H1 (cell line): ENCODE measurements at regions not wholly inside any gene's neighbourhood (a gene's known extent, or its start where the extent isn't known, plus 50 kb on each side); places are given as distances from the start of the nearest gene placed in this dataset.

Source experiments
- CTCF ChIA-PET: fragments of 300-600 bp; sonication (Branson Sonifier 250); formaldehyde crosslinking; loops from one replicate; lab custom pipeline; 2021; ENCODE audit not compliant: partially characterized antibody; lab: Charles Lee
- POLR2A ChIA-PET: fragments of 300-600 bp; sonication (Branson Sonifier 250); formaldehyde crosslinking; loops from one replicate; lab custom pipeline; 2021; ENCODE audit warnings: inconsistent platforms; ENCODE audit not compliant: partially characterized antibody; lab: Charles Lee
- DNase-seq, 2 experiments: peaks; one replicate each; pipeline versions ENCODE4 v3.0.0 to v3.0.0-alpha.2; 2010 to 2022; ENCODE audit warnings: low spot score in 2 of 2, low read depth in 1 of 2, mixed read lengths in 1 of 2
- FAIRE-seq: peaks from 2 replicates; lab custom pipeline; 2011; peaks lifted over from hg19 to GRCh38; lab: Jason Lieb, UNC
- H2AFZ ChIP-seq: 2 replicates; pipeline ENCODE4 v1.8.1; 2012; ENCODE audit warnings: low read length, inconsistent platforms
- H2AK5ac ChIP-seq: 2 replicates; pipeline ENCODE4 v1.6.1; 2013; ENCODE audit warnings: low read depth, low read length
- H2BK120ac ChIP-seq: replicated peaks from 2 replicates; pipeline ENCODE3; 2013; ENCODE audit warnings: low read depth, low read length, inconsistent platforms
- H2BK12ac ChIP-seq: 2 replicates; pipeline ENCODE4 v1.6.1; 2013; ENCODE audit warnings: low read depth, low read length
- H2BK15ac ChIP-seq: 2 replicates; pipeline ENCODE4 v1.6.1; 2013; ENCODE audit warnings: low read length
- H2BK20ac ChIP-seq: 2 replicates; pipeline ENCODE4 v1.6.1; 2013; ENCODE audit warnings: low read length
- H2BK5ac ChIP-seq: 2 replicates; pipeline ENCODE4 v1.6.1; 2013; ENCODE audit warnings: low read depth, low read length
- H3K14ac ChIP-seq: 2 replicates; pipeline ENCODE4 v1.6.1; 2013; ENCODE audit warnings: inconsistent platforms; ENCODE audit not compliant: insufficient read length
- H3K18ac ChIP-seq: 2 replicates; pipeline ENCODE4 v1.6.1; 2013; ENCODE audit warnings: low read length; ENCODE audit errors: extremely low read depth
- H3K23ac ChIP-seq: 2 replicates; pipeline ENCODE4 v1.6.1; 2013; ENCODE audit warnings: inconsistent platforms; ENCODE audit not compliant: insufficient read length
- H3K23me2 ChIP-seq: 2 replicates; pipeline ENCODE4 v1.6.1; 2013; ENCODE audit warnings: low read depth, low read length
- H3K27ac ChIP-seq: 2 replicates; pipeline ENCODE4 v1.6.1; 2011; ENCODE audit warnings: low read depth, low read length, inconsistent platforms
- H3K27me3 ChIP-seq, 4 experiments: replicated peaks in 1 of 4; 1 replicate in 1 of 4; 2 replicates in 3 of 4; pipeline versions ENCODE4 v1.6.1 to v1.8.1; 2011 to 2013; ENCODE audit warnings: low read length in 3 of 4, mild to moderate bottlenecking in 3 of 4, inconsistent platforms in 2 of 4, mixed read lengths in 2 of 4, moderate library complexity in 1 of 4; ENCODE audit not compliant: control insufficient read depth in 3 of 4, insufficient read depth in 3 of 4; ENCODE audit errors: extremely low read depth in 1 of 4
- H3K36me3 ChIP-seq, 4 experiments: 2 replicates each; pipeline versions ENCODE4 v1.6.1 to v1.8.1; 2011 to 2013; ENCODE audit warnings: mild to moderate bottlenecking in 4 of 4, low read length in 3 of 4, moderate library complexity in 2 of 4, control low read depth in 1 of 4, inconsistent platforms in 1 of 4; ENCODE audit not compliant: insufficient read depth in 4 of 4, control insufficient read depth in 2 of 4
- H3K4ac ChIP-seq: replicated peaks from 2 replicates; pipeline ENCODE3; 2013; ENCODE audit warnings: low read length, low read depth, mixed read lengths, inconsistent platforms; ENCODE audit not compliant: insufficient read length
- H3K4me1 ChIP-seq, 4 experiments: replicated peaks in 1 of 4; 1 replicate in 1 of 4; 2 replicates in 3 of 4; pipeline versions ENCODE4 v1.6.1 to v1.8.1; 2011 to 2013; ENCODE audit warnings: low read length in 3 of 4, inconsistent platforms in 2 of 4, mixed read lengths in 1 of 4; ENCODE audit not compliant: insufficient read depth in 4 of 4, control insufficient read depth in 3 of 4
- H3K4me2 ChIP-seq, 2 experiments: 2 replicates each; pipeline versions ENCODE4 v1.6.1 to v1.8.1; 2011 to 2013; ENCODE audit warnings: low read depth in 2 of 2, low read length in 2 of 2, control low read depth in 1 of 2, inconsistent platforms in 1 of 2, mild to moderate bottlenecking in 1 of 2; ENCODE audit not compliant: insufficient read depth in 1 of 2
- H3K4me3 ChIP-seq, 4 experiments: fragments of 200-600, 300-600 bp in 1 of 4; sonication (generic), shearing (Covaris generic), sonication (Bioruptor Twin) in 1 of 4; 2 replicates each; pipeline versions ENCODE4 v1.5.1 to v1.8.1; 2011 to 2016; ENCODE audit warnings: low read length in 4 of 4, low read depth in 3 of 4, control low read depth in 2 of 4, inconsistent platforms in 2 of 4, mild to moderate bottlenecking in 2 of 4, mixed read lengths in 1 of 4, moderate library complexity in 1 of 4; ENCODE audit not compliant: insufficient read depth in 2 of 4; ENCODE audit errors: extremely low read depth in 1 of 4
- H3K56ac ChIP-seq: replicated peaks from 2 replicates; pipeline ENCODE3; 2013; ENCODE audit warnings: low read depth, mild to moderate bottlenecking, mixed read lengths, low read length, inconsistent platforms; ENCODE audit not compliant: insufficient read length
- H3K79me1 ChIP-seq: 2 replicates; pipeline ENCODE4 v1.6.1; 2013; ENCODE audit warnings: low read depth, low read length, control low read depth
- H3K79me2 ChIP-seq, 2 experiments: 2 replicates each; pipeline versions ENCODE4 v1.6.1 to v1.8.1; 2012 to 2013; ENCODE audit warnings: low read length in 2 of 2, mild to moderate bottlenecking in 2 of 2, inconsistent platforms in 1 of 2; ENCODE audit not compliant: insufficient read depth in 2 of 2, control insufficient read depth in 1 of 2
- H3K9ac ChIP-seq, 4 experiments: replicated peaks in 1 of 4; 1 replicate in 1 of 4; 2 replicates in 3 of 4; pipeline versions ENCODE4 v1.6.1 to v1.8.1; 2011 to 2013; ENCODE audit warnings: low read depth in 3 of 4, low read length in 3 of 4, control low read depth in 2 of 4, mild to moderate bottlenecking in 2 of 4, moderate library complexity in 2 of 4, inconsistent platforms in 1 of 4; ENCODE audit errors: extremely low read depth in 1 of 4
- H3K9me3 ChIP-seq, 2 experiments: 2 replicates each; pipeline versions ENCODE4 v1.6.1 to v1.8.1; 2012 to 2013; ENCODE audit warnings: mild to moderate bottlenecking in 2 of 2, moderate library complexity in 2 of 2, control low read depth in 1 of 2, inconsistent platforms in 1 of 2, low read depth in 1 of 2, low read length in 1 of 2, mixed read lengths in 1 of 2; ENCODE audit not compliant: insufficient read depth in 2 of 2
- H4K20me1 ChIP-seq, 2 experiments: replicated peaks in 1 of 2; 2 replicates each; pipeline versions ENCODE3 to v1.8.1; 2011 to 2013; ENCODE audit warnings: inconsistent platforms in 2 of 2, low read length in 2 of 2, mild to moderate bottlenecking in 1 of 2; ENCODE audit not compliant: insufficient read depth in 2 of 2, control insufficient read depth in 1 of 2
- H4K5ac ChIP-seq: 2 replicates; pipeline ENCODE4 v1.6.1; 2013; ENCODE audit warnings: low read length, low read depth, mixed read lengths, inconsistent platforms; ENCODE audit not compliant: insufficient read length
- H4K8ac ChIP-seq: 2 replicates; pipeline ENCODE4 v1.8.0; 2013; ENCODE audit warnings: mild to moderate bottlenecking, moderate library complexity, low read length, inconsistent platforms; ENCODE audit not compliant: insufficient read depth; ENCODE audit errors: extremely low read depth
- H4K91ac ChIP-seq: replicated peaks from 2 replicates; pipeline ENCODE3; 2013; ENCODE audit warnings: low read length, mixed read lengths, inconsistent platforms; ENCODE audit not compliant: insufficient read length
- ASH2L ChIP-seq: fragments of 200-600, 300-600 bp; sonication (generic); IDR thresholded peaks from one replicate; pipeline ENCODE4 v1.7.1; 2017; ENCODE audit warnings: low read length
- ATF2 ChIP-seq: IDR thresholded peaks from 2 replicates; pipeline ENCODE4 v1.6.1; 2012; ENCODE audit warnings: low read length, inconsistent platforms
- CHD2 ChIP-seq: IDR thresholded peaks from 2 replicates; pipeline ENCODE4 v1.6.1; 2012; ENCODE audit warnings: low read length, improper control_type of control experiment
- RBBP5 ChIP-seq: IDR thresholded peaks from 2 replicates; pipeline ENCODE4 v1.7.1; 2012; ENCODE audit warnings: low read depth, mild to moderate bottlenecking, inconsistent platforms, low read length, moderate library complexity, borderline replicate concordance
- RXRA ChIP-seq: IDR thresholded peaks from 2 replicates; pipeline ENCODE4 v1.6.1; 2011; ENCODE audit warnings: low read depth, mild to moderate bottlenecking, low read length, moderate library complexity; ENCODE audit not compliant: insufficient read depth
- SIRT6 ChIP-seq: IDR thresholded peaks from one replicate; pipeline ENCODE4 v1.7.1; 2012; ENCODE audit warnings: low read length, inconsistent platforms
- SP1 ChIP-seq: IDR thresholded peaks from 2 replicates; pipeline ENCODE4 v1.6.1; 2011; ENCODE audit warnings: low read depth, low read length
- WGBS, 2 experiments: shearing (Covaris generic) in 1 of 2; methylation state at CpG; one replicate each; pipeline versions ENCODE4 v1.1.6 to v1.1.7; 2013 to 2015; ENCODE audit warnings: low lambda C conversion rate in 2 of 2, mixed read lengths in 2 of 2, inconsistent platforms in 1 of 2, low coverage in 1 of 2, missing lambda C conversion rate in 1 of 2; ENCODE audit not compliant: insufficient replicate concordance in 2 of 2, insufficient coverage in 1 of 2, insufficient read length in 1 of 2; ENCODE audit errors: extremely low coverage in 1 of 2, missing lambda C conversion rate in 1 of 2; 5-methylcytosine and 5-hydroxymethylcytosine counted together

DNA sequence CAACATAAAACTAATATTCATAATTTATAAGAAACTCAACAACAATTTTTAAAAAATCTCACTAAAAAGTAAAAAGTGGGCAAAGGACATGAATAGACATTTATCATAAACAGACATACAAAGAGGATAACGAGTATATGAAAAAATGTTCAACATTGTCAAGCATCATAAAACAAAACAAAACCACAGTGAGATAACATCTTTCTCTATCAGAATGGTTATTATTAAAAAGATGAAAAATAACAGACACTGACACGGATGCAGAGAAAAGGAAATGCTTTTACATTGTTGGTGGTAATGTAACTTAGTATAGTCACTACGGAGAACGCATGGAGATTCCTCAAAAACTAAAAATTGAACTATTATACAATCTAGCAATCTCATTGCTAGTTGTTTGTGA is 813.0 kb downstream of the LUZP2 start:
- no peak overlapping the region for H2BK15ac ChIP-seq
- H2AFZ ChIP-seq = no peak overlapping the region
- no peak overlapping the region for H4K8ac ChIP-seq
- H2BK5ac ChIP-seq = no peak overlapping the region
- 94% methylated on average over 4 of the region's 4 CpGs; no CpG with 5 or more reads in 1 of the 2 experiments for WGBS, 2 experiments
- ChIA-PET CTCF (no interaction called here), POLR2A (no interaction called here)
- no peaks in the 10 kb centered on the region for H3K4me1 ChIP-seq
- no peak overlapping the region for H3K18ac ChIP-seq
- no peaks in the 10 kb centered on the region for H3K79me2 ChIP-seq
- H3K79me1 ChIP-seq = no peaks in the 10 kb centered on the region
- H3K4me3 ChIP-seq = no peak overlapping the region
- no peak overlapping the region for H3K9ac ChIP-seq
- H3K14ac ChIP-seq = no peak overlapping the region
- FAIRE-seq (no peak), DNase-seq (no peak)
- H2BK120ac ChIP-seq = no peak overlapping the region
- no peak overlapping the region for H3K27ac ChIP-seq
- H4K20me1 ChIP-seq = no peaks in the 10 kb centered on the region
- H3K9me3 ChIP-seq = no peaks in the 10 kb centered on the region
- H3K4me2 ChIP-seq = no peak overlapping the region
- no peak overlapping the region for H3K56ac ChIP-seq
- no peak overlapping the region for H4K5ac ChIP-seq
- no peak overlapping the region for H2BK12ac ChIP-seq
- no peak overlapping the region for H2AK5ac ChIP-seq
- no peaks in the 10 kb centered on the region for H3K36me3 ChIP-seq
- H2BK20ac ChIP-seq = no peak overlapping the region
- H3K27me3 ChIP-seq = no peaks in the 10 kb centered on the region
- no peak overlapping the region for H4K91ac ChIP-seq
- H3K23ac ChIP-seq = no peak overlapping the region
- H3K4ac ChIP-seq = no peak overlapping the region
- no peaks in the 10 kb centered on the region for H3K23me2 ChIP-seq
- TF ChIP-seq SP1 (no peak), ATF2 (no peak), ASH2L (no peak), CHD2 (no peak), RBBP5 (no peak), RXRA (no peak), SIRT6 (no peak)
